ENCODE measurements at regions not wholly inside any gene's neighbourhood (a gene's known extent, or its start where the extent isn't known, plus 50 kb on each side); places are given as distances from the start of the nearest gene placed in this dataset.

- TF ChIP-seq ZNF558 (tag by site-specific recombination; IDR thresholded peaks at IDR 0.05) (0 out of 2 replicates have a peak, but pooled peaks have one; percentile 45), ZBTB21 (tag by site-specific recombination; IDR thresholded peaks at IDR 0.05) (peak; percentile 18; the same call in 1 of the 2 replicates), ZBTB49 (tag by site-specific recombination; IDR thresholded peaks at IDR 0.05; ENCODE audit: low read depth) (no peak), ZNF394 (tag by site-specific recombination; IDR thresholded peaks at IDR 0.05; ENCODE audit: borderline replicate concordance) (peak; percentile 89), ZXDB (tag by site-specific recombination; IDR thresholded peaks at IDR 0.05) (0 out of 2 replicates have a peak, but pooled peaks have one; percentile 18), ZSCAN23 (tag by site-specific recombination; IDR thresholded peaks at IDR 0.05) (no peak), ZBTB11 (tag by site-specific recombination; conservative IDR thresholded peaks at IDR 0.05; ENCODE audit: low read depth) (peak; percentile 62; the same call in 1 of the 2 replicates), ZBTB1 (tag by site-specific recombination; IDR thresholded peaks at IDR 0.05) (no peak), ZNF704 (tag by site-specific recombination; IDR thresholded peaks at IDR 0.05) (no peak), ZNF146 (tag by site-specific recombination; IDR thresholded peaks at IDR 0.05) (no peak), ZNF623 (tag by site-specific recombination; IDR thresholded peaks at IDR 0.05) (peak; percentile 55; the same call in 1 of the 2 replicates), PRDM10 (tag by site-specific recombination; IDR thresholded peaks at IDR 0.05) (no peak), ZBTB6 (tag by site-specific recombination; IDR thresholded peaks at IDR 0.05) (no peak), ZNF555 (tag by site-specific recombination; conservative IDR thresholded peaks at IDR 0.05) (peak; percentile 62), HOXA7 (CRISPR knock-in tag; IDR thresholded peaks at IDR 0.05; ENCODE audit: borderline replicate concordance) (no peak), ZNF426 (tag by site-specific recombination; IDR thresholded peaks at IDR 0.05) (peak; percentile 70), ZNF561 (tag by site-specific recombination; IDR thresholded peaks at IDR 0.05; ENCODE audit: borderline replicate concordance) (no peak), ZNF600 (tag by site-specific recombination; IDR thresholded peaks at IDR 0.05) (no peak), ZNF514 (tag by site-specific recombination; IDR thresholded peaks at IDR 0.05) (no peak), ZNF214 (tag by site-specific recombination; IDR thresholded peaks at IDR 0.05; ENCODE audit: borderline replicate concordance) (no peak)
Observed at GRCh38 chr10:29037348-29038113, 251.3 kb upstream of the LYZL1 start (continued).
